C4-2B (cell line): ENCODE measurements at regions not wholly inside any gene's neighbourhood (a gene's known extent, or its start where the extent isn't known, plus 50 kb on each side); places are given as distances from the start of the nearest gene placed in this dataset.

Source experiments
- H3K27ac ChIP-seq: fragments of 450-650 bp; 2 replicates; pipeline ENCODE4 v1.5.1; 2017
- ZFX ChIP-seq: fragments of 450-650 bp; IDR thresholded peaks from 2 replicates; pipeline ENCODE4 v1.6.1; 2017
- TF ChIP-seq, protein P1 (sequence below): fragments of 450-650 bp; conservative IDR thresholded peaks from 2 replicates; pipeline ENCODE4 v1.5.1; 2017; ENCODE audit warnings: mild to moderate bottlenecking

DNA sequence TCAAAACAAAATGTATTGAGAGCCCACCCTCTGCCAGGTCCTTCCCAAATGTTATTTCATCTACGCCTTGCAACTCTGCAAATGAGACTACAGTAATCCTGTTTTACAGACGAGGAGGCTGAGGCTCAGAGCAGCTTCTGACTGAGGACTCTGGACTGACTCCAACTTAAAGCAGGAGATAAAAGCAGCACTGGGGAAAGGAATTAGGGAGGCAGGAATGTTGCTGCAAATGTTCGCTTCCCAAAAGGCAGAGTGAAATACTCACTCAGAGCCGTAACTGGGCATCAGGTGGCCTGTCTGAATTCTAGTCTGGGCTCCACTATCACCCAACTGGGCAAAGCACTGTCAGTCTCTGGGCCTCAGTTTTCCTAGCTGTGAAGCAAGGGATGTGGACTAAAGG, 94.7 kb upstream of the SRD5A3 start:
- TF ChIP-seq, protein P1, sequence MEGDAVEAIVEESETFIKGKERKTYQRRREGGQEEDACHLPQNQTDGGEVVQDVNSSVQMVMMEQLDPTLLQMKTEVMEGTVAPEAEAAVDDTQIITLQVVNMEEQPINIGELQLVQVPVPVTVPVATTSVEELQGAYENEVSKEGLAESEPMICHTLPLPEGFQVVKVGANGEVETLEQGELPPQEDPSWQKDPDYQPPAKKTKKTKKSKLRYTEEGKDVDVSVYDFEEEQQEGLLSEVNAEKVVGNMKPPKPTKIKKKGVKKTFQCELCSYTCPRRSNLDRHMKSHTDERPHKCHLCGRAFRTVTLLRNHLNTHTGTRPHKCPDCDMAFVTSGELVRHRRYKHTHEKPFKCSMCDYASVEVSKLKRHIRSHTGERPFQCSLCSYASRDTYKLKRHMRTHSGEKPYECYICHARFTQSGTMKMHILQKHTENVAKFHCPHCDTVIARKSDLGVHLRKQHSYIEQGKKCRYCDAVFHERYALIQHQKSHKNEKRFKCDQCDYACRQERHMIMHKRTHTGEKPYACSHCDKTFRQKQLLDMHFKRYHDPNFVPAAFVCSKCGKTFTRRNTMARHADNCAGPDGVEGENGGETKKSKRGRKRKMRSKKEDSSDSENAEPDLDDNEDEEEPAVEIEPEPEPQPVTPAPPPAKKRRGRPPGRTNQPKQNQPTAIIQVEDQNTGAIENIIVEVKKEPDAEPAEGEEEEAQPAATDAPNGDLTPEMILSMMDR = no peak
- TF ChIP-seq ZFX = no peak
- H3K27ac ChIP-seq = no peak overlapping the region

DNA sequence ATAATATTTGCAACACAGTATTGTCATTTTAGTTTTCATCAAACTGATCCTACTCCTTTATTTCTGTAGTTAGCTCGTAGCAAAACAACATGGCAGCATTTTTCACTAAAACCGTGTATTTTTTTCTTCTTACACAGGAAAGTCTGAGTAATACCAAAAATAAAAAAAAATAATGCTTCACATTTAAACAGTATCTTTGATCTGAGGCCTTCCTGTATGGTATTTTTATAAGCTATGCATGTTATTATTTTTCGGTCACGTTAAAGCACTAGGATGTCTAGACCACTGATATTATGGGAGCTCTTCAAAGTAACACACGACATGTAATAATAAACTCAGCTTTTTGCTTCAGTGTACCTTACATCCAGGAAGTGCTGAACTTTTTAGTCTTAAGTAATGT, 94.1 kb upstream of the SRD5A3 start:
- TF ChIP-seq, protein P1 = no peak
- no peak for TF ChIP-seq ZFX
- no peak overlapping the region for H3K27ac ChIP-seq

DNA sequence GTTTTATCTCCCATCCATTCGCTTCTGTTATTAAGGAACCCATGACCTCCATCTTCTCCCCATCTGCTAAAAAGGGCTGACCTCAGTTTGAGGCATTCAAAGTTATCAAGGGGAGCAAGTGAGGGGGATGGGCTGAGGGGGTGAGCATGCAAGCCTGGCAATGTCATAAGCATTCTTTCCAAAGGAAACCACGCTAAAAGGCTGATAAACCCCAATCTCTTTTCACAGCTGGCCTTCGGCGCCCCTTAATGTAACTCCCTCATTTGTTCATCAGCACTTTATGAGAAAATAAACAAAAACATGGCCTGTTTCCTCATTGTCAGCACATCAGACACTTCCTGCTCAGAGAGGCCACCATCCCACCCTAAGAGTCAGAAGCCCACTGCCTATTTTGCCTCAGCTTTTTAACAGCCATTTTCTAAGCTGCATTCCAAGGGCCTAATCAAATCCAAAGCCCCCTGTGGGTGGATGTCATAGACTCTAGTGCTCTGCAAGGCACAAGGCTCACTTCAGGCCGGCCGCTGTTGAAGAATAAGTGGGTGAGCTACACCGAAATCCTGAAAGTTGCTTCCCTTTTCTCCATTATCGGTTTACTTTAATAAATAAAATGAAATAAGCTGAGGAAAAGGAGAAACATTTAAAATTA, 92.0 kb upstream of the SRD5A3 start:
- H3K27ac ChIP-seq = no peak overlapping the region
- TF ChIP-seq, protein P1 = no peak
- no peak for TF ChIP-seq ZFX

DNA sequence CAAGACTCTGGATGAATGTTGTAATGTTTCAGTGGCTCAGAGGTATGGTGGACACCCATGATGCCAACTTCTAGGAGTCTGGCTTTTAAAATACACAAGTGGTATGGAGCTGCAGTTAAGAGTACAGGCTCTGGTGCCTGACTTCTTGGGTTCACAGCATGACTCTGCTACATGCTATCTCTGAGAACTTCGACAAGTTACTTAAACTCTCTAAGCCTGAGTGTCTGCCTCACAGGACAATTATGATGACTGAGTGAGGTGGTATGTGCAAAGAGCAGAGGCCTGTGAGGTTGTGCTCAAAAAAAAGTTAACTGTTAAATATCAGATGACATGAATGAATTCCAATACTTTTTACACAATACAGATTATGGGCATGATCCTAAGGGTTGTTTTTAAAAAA, 90.9 kb upstream of the SRD5A3 start:
- no peak for TF ChIP-seq ZFX
- TF ChIP-seq, protein P1 = no peak
- H3K27ac ChIP-seq = no peak overlapping the region

DNA sequence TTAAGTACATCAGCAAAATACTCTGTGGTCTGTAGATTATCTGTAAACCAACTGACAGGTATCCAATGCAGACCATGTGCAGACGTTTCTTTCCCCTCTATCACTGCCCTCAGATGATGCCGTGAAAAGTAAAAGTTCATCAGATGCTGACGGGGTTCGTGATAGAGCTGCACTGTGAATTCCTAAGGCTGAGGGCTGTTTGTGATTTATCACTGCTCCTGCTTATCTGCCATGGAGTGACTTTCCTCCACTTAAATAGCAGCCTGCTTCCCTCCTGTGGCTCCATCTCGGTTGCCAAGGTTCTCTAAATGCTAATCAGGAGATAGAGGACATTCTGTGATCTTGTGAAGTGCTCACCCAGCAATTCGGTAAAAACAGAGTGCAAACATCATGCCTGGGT, 89.3 kb upstream of the SRD5A3 start:
- TF ChIP-seq, protein P1 = no peak
- no peak for TF ChIP-seq ZFX
- H3K27ac ChIP-seq = no peak overlapping the region

DNA sequence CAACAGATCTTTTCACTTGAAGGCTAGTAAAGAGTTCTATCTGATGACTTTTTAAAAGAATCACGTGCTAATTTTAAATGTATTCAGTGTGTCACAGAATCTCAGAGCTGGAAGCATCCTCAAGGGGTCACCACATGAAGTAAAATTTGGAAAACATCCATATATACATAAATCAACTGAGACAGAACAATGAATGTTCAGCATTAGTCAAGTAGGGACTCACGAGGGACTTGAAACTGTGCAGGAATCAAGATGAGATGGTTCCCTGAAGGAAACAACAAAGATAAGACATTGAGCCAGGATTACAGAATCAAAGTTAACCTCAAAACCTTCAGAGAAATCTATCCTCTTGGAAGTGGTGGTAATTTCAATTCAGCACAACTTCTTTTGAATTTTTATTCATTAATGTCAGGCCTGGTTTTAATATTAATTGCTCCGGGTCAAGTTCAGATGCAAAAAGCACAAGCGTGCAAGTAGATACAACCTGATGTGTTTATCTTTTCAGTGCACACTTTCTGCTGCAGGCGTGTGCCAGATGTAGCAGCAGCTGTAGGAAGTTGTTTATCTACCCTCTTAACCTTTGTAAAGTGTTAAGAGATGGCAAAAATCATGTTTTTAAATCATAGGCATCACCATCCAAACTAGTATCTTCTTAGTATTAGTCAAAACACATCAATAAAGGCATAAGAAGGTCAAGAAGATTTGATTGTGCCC, 87.7 kb upstream of the SRD5A3 start:
- TF ChIP-seq ZFX = no peak

DNA sequence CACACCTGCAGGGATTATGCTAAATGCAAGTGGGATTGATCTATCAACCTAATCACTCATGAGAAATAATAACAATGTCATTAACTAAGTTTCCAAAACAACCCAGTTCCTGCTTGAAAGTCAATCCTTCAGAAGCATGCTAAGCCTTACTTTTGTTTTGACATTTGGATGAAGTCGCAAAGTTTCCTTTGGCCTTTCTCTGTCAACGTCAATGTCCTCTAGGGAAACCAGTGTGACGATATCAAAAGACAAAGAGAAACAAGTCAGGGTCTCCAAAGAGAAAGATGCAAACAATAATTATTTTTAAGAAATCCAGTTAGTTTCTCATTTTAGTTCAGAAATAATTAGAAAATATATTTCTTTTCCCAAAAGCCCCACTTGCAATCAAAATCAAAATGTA, 86.7 kb upstream of the SRD5A3 start:
- no peak overlapping the region for H3K27ac ChIP-seq
- no peak for TF ChIP-seq ZFX
- TF ChIP-seq, protein P1 = no peak

More for the DNA sequence above, 87.7 kb upstream of the SRD5A3 start:
- no peak overlapping the region for H3K27ac ChIP-seq

DNA sequence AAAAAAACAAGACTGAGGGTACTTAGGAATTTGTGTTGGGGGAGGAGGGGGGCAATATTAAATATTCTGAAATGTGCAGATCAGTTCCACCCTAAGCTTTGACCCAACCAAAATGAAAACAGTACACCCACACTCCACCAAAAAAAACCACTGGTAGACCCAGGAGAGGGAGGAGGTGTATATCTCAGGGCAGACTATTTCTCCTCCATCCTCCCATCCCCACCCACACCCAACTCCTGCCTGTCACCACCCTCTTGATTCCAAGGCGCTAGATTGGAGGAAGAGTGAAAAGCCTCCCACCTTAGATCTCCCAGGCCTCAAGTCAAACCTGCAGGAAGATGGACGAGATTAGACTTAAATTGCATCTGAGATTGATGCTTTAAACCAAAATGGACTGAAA, 76.6 kb upstream of the SRD5A3 start:
- TF ChIP-seq, protein P1 = no peak
- no peak for TF ChIP-seq ZFX
- no peak overlapping the region for H3K27ac ChIP-seq
